ENCODE measurements at regions not wholly inside any gene's neighbourhood (a gene's known extent, or its start where the extent isn't known, plus 50 kb on each side); places are given as distances from the start of the nearest gene placed in this dataset.
"Not testable (repeated sequence)": the region's sequence is repeated elsewhere in the genome, so short reads cannot be mapped to it uniquely, and the experiment has no call there.

DNA sequence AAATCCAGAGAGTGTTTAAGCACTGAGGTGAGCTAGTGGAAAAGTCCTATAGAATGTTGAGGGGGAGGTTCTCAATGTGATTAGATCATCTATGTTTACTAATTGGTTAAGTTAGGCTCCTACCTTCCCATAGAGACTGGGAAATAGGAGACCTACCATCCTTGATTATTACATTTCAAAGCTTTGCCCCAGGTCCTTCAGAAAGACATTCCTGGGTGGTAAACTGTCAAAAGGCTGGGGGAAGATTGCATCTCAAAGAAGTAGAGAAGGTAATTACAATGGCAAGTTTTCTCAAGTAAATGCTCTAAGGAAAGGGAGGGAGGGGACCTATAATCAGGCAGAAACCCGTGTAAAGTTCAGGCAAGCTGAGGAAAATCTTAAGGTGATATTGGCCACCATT is 247.8 kb upstream of the SMIM30 start:
- Mint-ChIP-seq H3K9me3 (no peaks in the 10 kb centered on the region), H3K36me3 (no peaks in the 10 kb centered on the region), H3K27ac (no peak overlapping the region)
- no peak for ATAC-seq
- DNase-seq (ENCODE audit: low spot score in 2 of 2), result no peak

DNA sequence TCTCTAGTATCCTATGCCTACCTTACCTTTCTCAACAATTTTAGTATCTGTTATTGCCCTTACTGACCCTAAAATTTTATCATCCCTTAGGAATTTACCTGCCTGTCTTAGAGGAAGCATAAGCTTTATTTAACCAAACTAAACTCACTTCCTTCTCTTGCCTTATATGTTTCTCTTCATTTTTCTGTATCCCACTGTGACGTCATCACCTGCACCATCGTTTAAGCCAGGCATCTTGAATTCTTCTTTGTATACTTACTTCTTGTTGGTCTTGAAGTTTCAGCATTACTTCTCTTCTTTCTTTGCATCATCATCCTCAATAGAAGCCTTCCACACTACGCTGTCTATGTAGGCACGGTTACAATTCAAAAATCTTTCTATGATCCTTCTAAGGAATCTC is 231.0 kb upstream of the SMIM30 start:
- H3K36me3 Mint-ChIP-seq, result no peaks in the 10 kb centered on the region
- no peaks in the 10 kb centered on the region for H3K9me3 Mint-ChIP-seq
- ATAC-seq (no peak), DNase-seq (ENCODE audit: low spot score in 2 of 2) (no peak)
- H3K27ac Mint-ChIP-seq, result no peak overlapping the region

DNA sequence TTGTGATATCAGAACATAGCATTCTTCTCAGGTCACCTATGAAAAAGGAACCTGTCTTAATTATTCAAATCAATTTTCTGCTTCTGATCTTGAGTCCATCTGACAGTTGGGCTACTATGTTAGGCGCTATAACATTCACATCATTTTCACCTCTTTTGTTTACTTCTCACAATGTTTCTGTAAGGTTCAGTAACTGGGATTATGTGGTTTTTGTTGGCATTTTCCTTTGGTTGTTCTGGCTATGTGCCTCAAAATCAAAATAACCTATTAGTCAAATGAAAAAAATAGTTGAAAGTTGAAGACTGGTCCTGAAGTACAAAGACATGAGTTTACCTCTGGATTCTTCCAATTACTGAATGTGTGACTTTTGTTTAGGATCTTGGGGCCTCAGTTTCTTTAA is 221.3 kb upstream of the SMIM30 start:
- H3K9me3 Mint-ChIP-seq, result peaks cover 0 to 5% of the 10 kb centered on the region in 2 donors
- no peak for DNase-seq (ENCODE audit: low spot score in 2 of 2)
- no peak overlapping the region for H3K27ac Mint-ChIP-seq
- no peaks in the 10 kb centered on the region for H3K36me3 Mint-ChIP-seq
- no peak for ATAC-seq

DNA sequence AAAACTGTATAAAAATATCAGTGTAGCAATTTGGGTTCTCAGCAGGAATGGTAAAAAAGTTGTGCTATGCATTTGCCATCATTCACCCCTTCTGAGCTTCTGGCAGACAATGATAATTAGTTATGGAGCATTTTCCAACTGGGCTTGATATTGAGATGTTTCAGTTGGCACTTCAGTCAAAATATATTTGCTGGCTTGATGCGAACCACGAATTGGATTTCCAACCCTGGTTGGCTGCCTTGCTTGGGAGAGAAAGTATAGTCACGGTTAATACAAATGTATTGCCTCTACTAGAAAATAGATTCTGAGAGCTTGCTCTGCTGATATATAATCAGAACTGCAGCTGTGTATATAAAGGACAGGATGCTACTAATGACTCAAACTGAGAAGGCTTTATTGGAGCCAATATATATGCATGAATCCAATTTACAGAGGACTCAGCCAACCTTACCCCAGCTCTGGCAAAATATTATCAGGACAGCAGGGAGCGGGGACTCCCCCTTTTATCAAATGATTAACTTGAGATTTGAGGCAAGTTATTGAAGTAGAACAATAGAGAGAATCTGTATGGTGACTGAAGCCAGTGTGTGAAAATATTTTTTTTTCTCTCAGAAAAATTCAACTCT is 219.8 kb upstream of the SMIM30 start:
- DNase-seq (ENCODE audit: low spot score in 2 of 2) (no peak), ATAC-seq (no peak)
- Mint-ChIP-seq H3K36me3 (no peaks in the 10 kb centered on the region), H3K27ac (no peak overlapping the region), H3K9me3 (peaks cover 3 to 8% of the 10 kb centered on the region in 2 donors)

DNA sequence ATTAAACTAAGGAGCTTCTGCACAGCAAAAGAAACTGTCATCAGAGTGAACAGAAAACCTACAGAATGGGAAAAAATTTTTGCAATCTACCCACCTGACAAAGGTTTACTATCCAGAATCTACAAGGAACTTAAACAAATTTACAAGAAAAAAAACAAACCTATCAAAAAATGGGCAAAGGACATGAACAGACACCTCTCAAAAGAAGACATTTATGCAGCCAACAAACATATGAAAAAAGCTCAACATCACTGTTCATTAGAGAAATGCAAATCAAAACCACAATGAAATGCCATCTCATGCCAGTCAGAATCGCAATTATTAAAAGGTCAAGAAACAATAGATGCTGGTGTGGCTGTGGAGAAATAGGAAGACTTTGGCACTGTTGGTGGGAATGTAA is 218.5 kb upstream of the SMIM30 start:
- H3K27ac Mint-ChIP-seq; H3K9me3 Mint-ChIP-seq; ATAC-seq; DNase-seq (ENCODE audit: low spot score in 2 of 2); H3K36me3 Mint-ChIP-seq: not testable (repeated sequence)

DNA sequence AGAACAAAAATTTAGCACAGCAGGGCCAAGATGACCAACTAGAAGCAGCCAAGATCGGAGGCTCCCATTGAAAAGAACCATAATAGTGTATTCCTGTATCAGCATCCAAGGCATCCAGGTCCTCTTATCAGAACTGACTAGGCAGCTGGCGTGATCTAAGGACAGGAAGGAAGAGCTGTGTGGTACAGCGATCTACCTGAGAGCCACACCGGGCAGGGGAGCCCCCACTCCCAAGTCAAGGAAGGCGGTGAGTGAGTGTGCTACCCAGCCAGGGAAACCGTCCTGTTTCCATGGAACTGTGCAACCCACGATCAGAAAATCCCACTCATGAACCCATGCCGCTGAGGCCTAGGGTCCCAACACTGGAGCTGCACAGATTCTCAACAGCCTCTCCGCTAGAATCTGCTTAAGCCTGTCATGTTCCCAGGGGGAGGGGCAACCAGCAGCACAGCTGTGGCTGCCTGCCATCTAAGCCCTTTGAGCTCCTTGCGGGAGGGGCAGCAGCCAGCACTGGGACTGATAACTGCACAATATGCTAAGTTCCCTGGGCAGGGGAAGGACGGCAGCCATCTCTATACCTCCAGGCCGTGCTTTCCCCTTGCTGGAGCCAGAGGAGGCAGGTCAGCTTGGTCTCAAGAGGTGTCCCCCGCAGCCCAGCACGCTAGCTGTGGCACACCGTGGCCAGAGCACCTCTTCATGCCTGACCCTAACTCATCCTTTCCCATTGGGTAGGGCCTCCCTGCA is 213.0 kb upstream of the SMIM30 start:
- ATAC-seq (no peak), DNase-seq (ENCODE audit: low spot score in 2 of 2) (no peak)
- Mint-ChIP-seq H3K27ac (no peak overlapping the region), H3K9me3 (peaks cover 3 to 5% of the 10 kb centered on the region in 2 donors), H3K36me3 (no peaks in the 10 kb centered on the region)

DNA sequence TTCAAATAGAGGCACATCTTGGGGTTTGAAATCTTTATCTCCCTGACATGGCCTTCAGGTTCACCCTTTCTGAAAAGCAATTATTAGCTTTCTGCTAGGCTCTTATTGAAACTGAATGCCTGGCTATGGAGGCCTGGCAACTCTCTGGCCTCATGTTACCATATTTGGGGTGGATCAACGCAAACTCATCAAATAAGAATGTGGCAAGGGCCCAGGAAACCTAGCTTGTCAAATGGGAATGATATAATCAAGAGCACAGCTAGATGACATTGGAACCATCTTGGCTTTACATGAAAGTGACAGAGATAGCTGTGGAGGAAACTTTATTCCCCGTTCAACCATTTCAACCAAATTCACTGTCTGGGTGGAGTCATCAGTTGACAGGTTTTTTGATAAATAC is 202.8 kb upstream of the SMIM30 start:
- no peak for DNase-seq (ENCODE audit: low spot score in 2 of 2)
- H3K36me3 Mint-ChIP-seq, result no peaks in the 10 kb centered on the region
- H3K9me3 Mint-ChIP-seq, result peaks cover 0 to 3% of the 10 kb centered on the region in 2 donors
- H3K27ac Mint-ChIP-seq, result no peak overlapping the region
- no peak for ATAC-seq

DNA sequence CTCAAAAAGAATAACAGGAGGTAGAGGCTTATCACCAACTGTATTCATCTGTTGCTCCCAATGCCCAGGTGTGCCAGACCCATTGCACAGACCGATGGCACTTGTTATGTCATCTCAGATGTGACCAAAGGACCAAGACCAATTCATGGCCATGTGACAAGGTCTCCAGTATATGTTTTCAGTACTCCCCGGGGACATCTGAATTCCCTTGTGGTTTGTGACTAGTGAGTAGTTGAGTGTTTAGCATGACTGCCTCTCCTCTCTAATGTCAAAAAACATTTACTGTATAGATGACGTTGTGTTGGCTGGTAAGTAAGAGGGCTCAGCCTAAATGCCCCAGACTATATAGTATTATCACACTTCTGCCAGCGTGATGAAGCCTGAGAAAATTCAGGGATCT is 202.1 kb upstream of the SMIM30 start:
- DNase-seq (ENCODE audit: low spot score in 2 of 2) (no peak), ATAC-seq (no peak)
- peaks cover 0 to 3% of the 10 kb centered on the region in 2 donors for H3K9me3 Mint-ChIP-seq
- H3K27ac Mint-ChIP-seq, result no peak overlapping the region
- H3K36me3 Mint-ChIP-seq, result no peaks in the 10 kb centered on the region

DNA sequence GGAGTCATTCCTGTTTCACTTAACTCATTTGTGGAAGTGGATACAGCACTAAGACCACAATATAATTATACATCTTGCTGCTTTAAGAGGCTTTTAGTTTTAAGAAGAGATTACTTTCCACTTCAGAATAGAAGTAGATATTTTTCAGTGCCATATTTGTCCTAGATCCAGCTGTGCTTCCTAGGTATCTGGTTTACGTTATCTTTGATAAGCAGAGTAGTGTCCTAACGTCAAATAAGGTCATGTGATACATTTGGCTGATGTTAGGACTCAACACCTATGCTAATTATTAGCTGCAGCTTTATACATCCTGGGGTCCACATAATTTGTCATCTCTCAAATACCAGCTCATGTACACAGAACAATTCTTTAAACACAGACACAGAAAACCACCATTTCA is 196.2 kb upstream of the SMIM30 start:
- Mint-ChIP-seq H3K36me3 (no peaks in the 10 kb centered on the region), H3K9me3 (no peaks in the 10 kb centered on the region), H3K27ac (no peak overlapping the region)
- no peak for DNase-seq (ENCODE audit: low spot score in 2 of 2)
- ATAC-seq, result no peak

DNA sequence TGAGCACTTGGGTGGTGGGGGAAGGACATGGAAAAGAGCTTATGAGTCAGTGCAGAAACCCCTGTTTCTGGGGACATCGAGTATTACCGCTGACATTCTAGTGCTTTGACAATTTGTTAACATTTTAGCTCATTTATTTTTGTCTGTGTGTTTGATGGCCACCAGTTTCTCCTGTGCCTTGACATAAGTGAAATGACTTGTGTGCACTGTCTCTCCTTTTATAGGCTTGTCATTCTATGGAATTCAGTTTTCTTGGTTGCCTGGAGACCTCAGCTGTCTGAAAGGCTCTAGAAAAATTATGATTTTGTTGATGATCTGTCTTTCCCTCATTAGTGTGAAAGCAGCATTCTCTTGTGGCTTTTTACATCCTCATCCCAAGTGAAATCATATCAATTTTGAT is 190.0 kb upstream of the SMIM30 start:
- Mint-ChIP-seq H3K36me3 (no peaks in the 10 kb centered on the region), H3K9me3 (peaks cover 7 to 19% of the 10 kb centered on the region in 2 donors), H3K27ac (no peak overlapping the region)
- ATAC-seq, result no peak
- DNase-seq (ENCODE audit: low spot score in 2 of 2), result no peak

DNA sequence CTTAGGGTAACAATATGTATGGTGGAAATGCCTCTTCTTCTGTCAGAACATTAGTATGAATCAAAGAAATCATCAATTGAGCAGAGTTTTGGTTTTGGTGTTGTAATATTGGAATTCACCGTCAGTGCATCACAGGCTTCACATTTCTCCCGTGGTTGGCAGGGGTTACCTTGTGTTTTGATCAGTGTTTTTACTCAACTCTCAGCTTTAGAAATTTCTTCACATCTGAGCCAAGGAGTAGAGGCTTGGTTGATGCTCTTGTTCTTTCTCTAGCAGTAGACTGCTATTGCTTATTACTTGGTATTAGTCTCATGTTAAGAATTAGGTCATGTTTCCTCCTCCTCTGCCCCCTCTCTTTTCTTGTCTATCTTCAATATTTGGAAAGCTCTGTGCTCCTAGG is 188.8 kb upstream of the SMIM30 start:
- no peak for DNase-seq (ENCODE audit: low spot score in 2 of 2)
- Mint-ChIP-seq H3K36me3 (no peaks in the 10 kb centered on the region), H3K27ac (no peak overlapping the region), H3K9me3 (peaks cover 7 to 20% of the 10 kb centered on the region in 2 donors)
- ATAC-seq, result peak in 1 of 2 donors; percentile 63

DNA sequence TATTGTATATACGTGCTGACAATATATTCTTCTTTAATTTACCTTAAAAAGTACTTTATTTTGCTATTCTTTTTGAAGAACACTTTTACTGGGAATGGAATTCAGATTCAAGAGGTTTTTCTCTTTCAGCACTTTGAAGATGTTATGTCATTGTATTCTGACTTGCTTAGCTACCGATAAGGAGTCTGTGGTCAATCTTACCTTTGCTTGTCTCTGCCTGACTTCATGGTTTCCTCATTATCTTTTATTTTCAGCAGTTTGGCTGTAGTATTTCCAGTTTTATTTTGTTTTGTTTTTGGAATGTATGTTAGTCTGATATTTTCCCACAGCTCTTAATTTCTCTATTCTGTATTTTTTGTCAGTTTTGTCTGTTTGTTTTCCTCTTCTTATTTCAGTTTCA is 187.9 kb upstream of the SMIM30 start:
- no peak overlapping the region for H3K27ac Mint-ChIP-seq
- DNase-seq (ENCODE audit: low spot score in 2 of 2) (no peak), ATAC-seq (no peak)
- peaks cover 7 to 20% of the 10 kb centered on the region in 2 donors for H3K9me3 Mint-ChIP-seq
- no peaks in the 10 kb centered on the region for H3K36me3 Mint-ChIP-seq

DNA sequence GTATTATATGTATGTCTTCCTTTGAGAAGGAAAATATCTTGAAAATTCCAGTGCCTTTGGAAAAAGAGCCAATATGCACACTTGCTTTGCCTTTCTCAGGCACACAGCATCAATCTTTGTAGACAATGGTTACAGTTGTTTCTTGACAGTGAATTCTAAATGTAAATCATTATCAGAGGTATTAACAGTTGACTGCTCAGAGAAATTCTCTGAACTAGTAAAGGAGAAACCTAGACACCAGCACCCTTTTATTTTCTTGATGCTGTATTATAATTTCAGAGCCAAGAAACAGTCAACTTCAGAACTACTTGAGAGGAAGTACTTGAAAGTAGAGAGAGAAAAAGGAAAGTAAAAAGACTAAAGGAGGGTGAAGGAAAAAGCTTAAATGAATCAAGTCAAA is 185.8 kb upstream of the SMIM30 start:
- Mint-ChIP-seq H3K9me3 (peaks cover 7 to 20% of the 10 kb centered on the region in 2 donors), H3K27ac (peak overlapping the region in 1 of 2 donors; percentile 17), H3K36me3 (no peaks in the 10 kb centered on the region)
- DNase-seq (ENCODE audit: low spot score in 2 of 2), result no peak
- no peak for ATAC-seq

DNA sequence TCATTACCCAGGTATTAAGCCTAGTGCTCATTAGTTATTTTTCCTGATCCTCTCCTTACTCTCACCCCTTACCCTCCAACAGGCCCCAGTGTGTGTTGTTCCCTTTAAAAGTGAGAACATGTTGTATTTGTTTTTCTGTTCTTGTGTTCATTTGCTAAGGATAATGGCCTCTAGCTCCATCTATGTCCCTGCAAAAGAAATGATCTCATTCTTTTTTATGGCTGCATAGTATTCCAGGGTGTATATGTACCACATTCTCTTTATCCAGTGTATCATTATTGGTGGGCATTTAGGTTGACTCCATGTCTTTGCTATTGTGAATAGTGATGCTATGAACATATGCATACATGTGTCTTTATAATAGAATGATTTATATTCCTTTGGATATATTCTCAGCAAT is 185.0 kb upstream of the SMIM30 start:
- not testable (repeated sequence) for DNase-seq (ENCODE audit: low spot score in 2 of 2); H3K27ac Mint-ChIP-seq; ATAC-seq; H3K36me3 Mint-ChIP-seq
- H3K9me3 Mint-ChIP-seq, result peaks cover 7 to 20% of the 10 kb centered on the region in 2 donors

DNA sequence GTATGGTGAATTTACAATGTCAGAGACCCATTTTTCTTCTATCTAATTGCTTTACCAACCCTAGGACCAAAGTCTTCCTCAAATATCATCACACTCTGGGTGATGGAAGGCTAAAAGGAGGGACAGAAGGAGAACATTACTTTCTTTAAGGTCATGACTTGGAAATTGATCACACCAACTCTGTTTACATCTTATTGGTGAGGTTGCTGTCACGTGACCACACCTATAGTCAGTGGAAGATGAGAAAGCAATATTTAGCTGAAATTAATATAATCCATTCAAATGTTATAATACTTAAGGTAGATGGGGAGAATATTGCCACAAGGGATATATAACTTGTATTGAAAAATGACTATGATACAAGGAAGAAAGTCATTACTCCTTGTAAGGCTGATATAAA is 183.6 kb upstream of the SMIM30 start:
- H3K27ac Mint-ChIP-seq, result no peak overlapping the region
- ATAC-seq (no peak), DNase-seq (ENCODE audit: low spot score in 2 of 2) (no peak)
- H3K9me3 Mint-ChIP-seq, result peaks cover 0 to 13% of the 10 kb centered on the region in 2 donors
- no peaks in the 10 kb centered on the region for H3K36me3 Mint-ChIP-seq

DNA sequence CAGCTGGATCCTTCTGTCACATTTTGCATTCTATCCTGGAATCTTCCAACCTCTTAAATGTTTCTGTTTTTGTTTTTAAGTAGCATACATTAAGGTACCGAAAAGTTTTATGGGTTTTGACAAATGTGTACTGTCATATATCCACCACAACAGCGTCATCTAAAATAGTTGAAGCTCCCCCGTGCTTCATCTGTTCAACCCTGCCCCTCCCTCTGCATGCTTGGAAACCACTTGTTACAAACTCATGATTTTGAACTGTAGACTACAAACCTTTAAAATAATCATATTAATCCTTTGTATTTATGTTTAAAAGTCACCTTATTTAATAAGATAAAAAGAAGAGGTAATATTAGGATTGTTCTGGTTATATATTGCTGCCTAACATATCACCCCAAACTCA is 182.8 kb upstream of the SMIM30 start:
- ATAC-seq (no peak), DNase-seq (ENCODE audit: low spot score in 2 of 2) (no peak)
- H3K36me3 Mint-ChIP-seq, result no peaks in the 10 kb centered on the region
- no peak overlapping the region for H3K27ac Mint-ChIP-seq
- peaks cover 0 to 8% of the 10 kb centered on the region in 2 donors for H3K9me3 Mint-ChIP-seq

DNA sequence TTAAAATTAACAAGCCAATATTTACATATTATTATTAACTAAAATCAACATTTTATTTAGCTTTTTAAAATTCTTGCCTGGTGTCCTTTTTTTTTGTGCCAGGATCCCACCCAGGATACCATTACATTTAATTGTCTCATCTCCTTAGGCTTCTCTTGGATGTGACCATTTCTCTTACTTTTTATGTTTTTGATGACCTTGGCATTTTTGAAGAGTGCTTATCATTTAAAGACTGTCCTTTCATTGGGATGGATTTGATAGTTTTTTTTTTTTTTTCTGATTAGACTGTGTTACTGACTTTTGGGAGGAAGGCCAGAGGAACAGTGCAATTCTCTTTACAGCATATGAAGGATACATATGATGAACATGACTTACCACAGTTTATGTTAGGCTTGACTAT is 181.4 kb upstream of the SMIM30 start:
- no peak for DNase-seq (ENCODE audit: low spot score in 2 of 2)
- Mint-ChIP-seq H3K36me3 (no peaks in the 10 kb centered on the region), H3K27ac (no peak overlapping the region), H3K9me3 (peaks cover 0 to 13% of the 10 kb centered on the region in 2 donors)
- no peak for ATAC-seq

DNA sequence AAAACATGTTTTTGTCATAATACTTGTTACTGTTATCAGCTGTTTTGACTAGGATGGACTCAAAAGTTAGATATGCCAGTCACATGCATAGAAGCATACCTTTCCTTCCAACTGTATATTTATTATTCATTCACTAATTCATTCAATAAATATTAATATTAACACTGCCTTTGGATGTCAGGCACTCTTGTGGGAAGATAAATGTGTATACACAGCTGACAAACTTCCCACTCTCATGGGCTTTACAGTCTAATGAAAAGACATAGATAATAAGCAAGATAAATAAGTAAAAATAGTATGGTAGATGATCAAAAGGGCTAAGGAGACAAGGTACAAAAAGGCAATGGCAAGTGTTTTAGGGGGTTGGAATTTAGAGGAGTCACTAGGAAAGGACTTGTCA is 180.1 kb upstream of the SMIM30 start:
- Mint-ChIP-seq H3K9me3 (peaks cover 0 to 8% of the 10 kb centered on the region in 2 donors), H3K36me3 (no peaks in the 10 kb centered on the region), H3K27ac (no peak overlapping the region)
- ATAC-seq (no peak), DNase-seq (ENCODE audit: low spot score in 2 of 2) (no peak)
